PC-3 (cell line): ENCODE measurements at regions not wholly inside any gene's neighbourhood (a gene's known extent, or its start where the extent isn't known, plus 50 kb on each side); places are given as distances from the start of the nearest gene placed in this dataset.

Source experiments
- ATAC-seq: fragments of 200-7000 bp; cut with Tn5 transposase; 2 replicates; pipeline ENCODE4 v1.9.1; 2020; ENCODE audit warnings: mild to moderate bottlenecking, moderate library complexity
- BruUV-seq: library from RNA; stranded (reverse); fragments of 400-500 nt; replicated peaks from 2 replicates; lab custom pipeline; 2021; lab: Mats Ljungman, UMichigan
- CTCF ChIA-PET: fragments of 300-600 bp; sonication (Branson Sonifier 250); formaldehyde crosslinking; loops from one replicate; lab custom pipeline; 2022; ENCODE audit warnings: antibody characterized with exemption; lab: Charles Lee
- POLR2A ChIA-PET: fragments of 300-600 bp; sonication (Branson Sonifier 250); formaldehyde crosslinking; loops from one replicate; lab custom pipeline; 2022; ENCODE audit warnings: antibody characterized with exemption; ENCODE audit not compliant: unreplicated experiment; lab: Charles Lee
- DNase-seq: peaks from one replicate; pipeline ENCODE4 v3.0.0-alpha.2; 2015
- H2AFZ ChIP-seq: fragments of 300-600 bp; sonication (generic); 2 replicates; pipeline ENCODE4 v1.6.0; 2016; ENCODE audit warnings: antibody characterized with exemption, low read length
- H3F3A ChIP-seq: fragments of 300-600 bp; sonication (generic); one replicate; pipeline ENCODE4 v1.6.0; 2017; ENCODE audit warnings: antibody characterized with exemption, low read length, control low read depth, mild to moderate bottlenecking; ENCODE audit not compliant: unreplicated experiment
- H3K27ac ChIP-seq: fragments of 300-600 bp; sonication (generic); 2 replicates; pipeline ENCODE4 v1.5.1; 2016; ENCODE audit warnings: mild to moderate bottlenecking, low read length
- H3K27me3 ChIP-seq: fragments of 300-600 bp; sonication (generic); 2 replicates; pipeline ENCODE4 v1.6.1; 2016; ENCODE audit warnings: low read length, mixed read lengths
- H3K36me3 ChIP-seq: fragments of 300-600 bp; sonication (generic); 2 replicates; pipeline ENCODE4 v1.6.1; 2016; ENCODE audit warnings: low read depth, mixed run types, low read length, mixed read lengths
- H3K4me1 ChIP-seq: fragments of 300-600 bp; sonication (generic); 2 replicates; pipeline ENCODE4 v1.5.1; 2016; ENCODE audit warnings: low read length; ENCODE audit not compliant: insufficient read depth
- H3K4me2 ChIP-seq: fragments of 300-600 bp; sonication (generic); 2 replicates; pipeline ENCODE4 v1.6.0; 2016; ENCODE audit warnings: low read length
- H3K4me3 ChIP-seq: fragments of 300-600 bp; sonication (generic); 2 replicates; pipeline ENCODE4 v1.5.1; 2016; ENCODE audit warnings: mild to moderate bottlenecking, low read length, mixed read lengths
- H3K79me2 ChIP-seq: fragments of 300-600 bp; sonication (generic); 2 replicates; pipeline ENCODE4 v1.6.1; 2017; ENCODE audit warnings: low read length, mixed read lengths
- H3K9ac ChIP-seq: fragments of 300-600 bp; sonication (generic); 2 replicates; pipeline ENCODE4 v1.6.0; 2016; ENCODE audit warnings: mild to moderate bottlenecking, low read length
- H3K9me2 ChIP-seq: fragments of 300-600 bp; sonication (generic); replicated peaks from 2 replicates; pipeline ENCODE4 v1.6.1; 2016; ENCODE audit warnings: mixed run types, low read length, mixed read lengths
- H3K9me3 ChIP-seq: fragments of 300-600 bp; sonication (generic); 2 replicates; pipeline ENCODE4 v1.6.1; 2016; ENCODE audit warnings: low read length, mixed read lengths
- H4K20me1 ChIP-seq: fragments of 300-600 bp; sonication (generic); 2 replicates; pipeline ENCODE4 v1.6.1; 2016; ENCODE audit warnings: low read length, mixed read lengths
- CTCF ChIP-seq: fragments of 300-600 bp; sonication (generic); conservative IDR thresholded peaks from 2 replicates; pipeline ENCODE4 v1.5.1; 2017; ENCODE audit warnings: antibody characterized with exemption, low read depth, mild to moderate bottlenecking, low read length
- EZH2 ChIP-seq: fragments of 300-600 bp; sonication (generic); IDR thresholded peaks from one replicate; pipeline ENCODE4 v1.6.1; 2017; ENCODE audit warnings: antibody characterized with exemption, mild to moderate bottlenecking, low read length; ENCODE audit not compliant: unreplicated experiment
- EZH2phosphoT487 ChIP-seq: fragments of 300-600 bp; sonication (generic); IDR thresholded peaks from 2 replicates; pipeline ENCODE4 v1.6.1; 2018; ENCODE audit warnings: mild to moderate bottlenecking, antibody characterized with exemption, low read length, borderline replicate concordance
- intact Hi-C: fragments of 100-400 bp; cut with micrococcal nuclease; formaldehyde crosslinking; loops from 2 replicates; pipeline ENCODE4 v1.9.0; 2023

GRCh38 chr10:28391283-28391682 is 88.4 kb upstream of the MPP7 start:
- no peaks in the 10 kb centered on the region for H3F3A ChIP-seq
- H3K27me3 ChIP-seq, result no peaks in the 10 kb centered on the region
- H3K4me3 ChIP-seq, result no peak overlapping the region
- no peak overlapping the region for H3K4me2 ChIP-seq
- ChIA-PET POLR2A (no interaction called here), CTCF (no interaction called here)
- no peaks in the 10 kb centered on the region for H3K79me2 ChIP-seq
- no peaks in the 10 kb centered on the region for H3K9me3 ChIP-seq
- H3K36me3 ChIP-seq, result no peaks in the 10 kb centered on the region
- no peak overlapping the region for H3K9ac ChIP-seq
- no peak overlapping the region for H2AFZ ChIP-seq
- H3K9me2 ChIP-seq, result no peaks in the 10 kb centered on the region
- H3K4me1 ChIP-seq, result no peaks in the 10 kb centered on the region
- DNase-seq (no peak), ATAC-seq (no peak)
- H4K20me1 ChIP-seq, result no peaks in the 10 kb centered on the region
- no peak overlapping the region for H3K27ac ChIP-seq
- intact Hi-C loops, result no loop called here
- TF ChIP-seq CTCF (no peak), EZH2 (no peak), EZH2phosphoT487 (no peak)
- BruUV-seq, result no TSS peak

- Histone ChIP-seq H3F3A (no peaks in the 10 kb centered on the region), H3K9me3 (no peaks in the 10 kb centered on the region), H3K9me2 (no peaks in the 10 kb centered on the region), H3K4me3 (no peak overlapping the region), H4K20me1 (no peaks in the 10 kb centered on the region), H3K36me3 (no peaks in the 10 kb centered on the region), H3K27me3 (no peaks in the 10 kb centered on the region), H2AFZ (peak overlapping the region; percentile 61), H3K27ac (no peak overlapping the region), H3K79me2 (no peaks in the 10 kb centered on the region), H3K4me1 (no peaks in the 10 kb centered on the region), H3K9ac (no peak overlapping the region), H3K4me2 (peak overlapping the region; percentile 60)
- no TSS peak for BruUV-seq
- ATAC-seq, result peak; percentile 93
- intact Hi-C loops, result no loop called here
- CTCF ChIA-PET, result interaction anchor here (0.6 to 1.1 kb wide), 4 partner anchors 11 to 143 kb away, joined by 3 to 11 read pairs (median 6); partner anchors contain the start of gene MPP7
- peak; percentile 66 for DNase-seq
- peak; percentile 86 for TF ChIP-seq CTCF
- TF ChIP-seq EZH2, result no peak
- POLR2A ChIA-PET, result no interaction called here
These were observed 91.2 kb upstream of the MPP7 start for GRCh38 chr10:28393956-28394568.

GRCh38 chr10:28396331-28396730 is 93.5 kb upstream of the MPP7 start:
- no peak for ATAC-seq
- Histone ChIP-seq H3K4me3 (no peak overlapping the region), H3K9ac (no peak overlapping the region), H2AFZ (no peak overlapping the region), H3K36me3 (no peaks in the 10 kb centered on the region), H4K20me1 (no peaks in the 10 kb centered on the region), H3K27ac (no peak overlapping the region), H3F3A (no peaks in the 10 kb centered on the region), H3K4me2 (no peak overlapping the region), H3K79me2 (no peaks in the 10 kb centered on the region), H3K27me3 (no peaks in the 10 kb centered on the region), H3K4me1 (no peaks in the 10 kb centered on the region), H3K9me3 (no peaks in the 10 kb centered on the region), H3K9me2 (no peaks in the 10 kb centered on the region)
- no TSS peak for BruUV-seq
- intact Hi-C loops, result no loop called here
- TF ChIP-seq CTCF (no peak), EZH2 (no peak), EZH2phosphoT487 (no peak)
- ChIA-PET CTCF (no interaction called here), POLR2A (no interaction called here)
- DNase-seq, result no peak
